ENCODE measurements at regions not wholly inside any gene's neighbourhood (a gene's known extent, or its start where the extent isn't known, plus 50 kb on each side); places are given as distances from the start of the nearest gene placed in this dataset.

GRCh38 chrX:14359727-14360126, 169.6 kb upstream of the GLRA2 start:
- no peak for DNase-seq (ENCODE audit: low read depth)
- no peak overlapping the region for H3K4me3 ChIP-seq (ENCODE audit: low read depth, low read length)
- TF ChIP-seq POLR2A (IDR thresholded peaks at IDR 0.05; ENCODE audit: extremely low read depth, insufficient read length) (no peak), MAX (IDR thresholded peaks at IDR 0.05; ENCODE audit: low read depth, low read length) (no peak), CTCF (IDR thresholded peaks at IDR 0.05; ENCODE audit: low read depth, low read length) (no peak), MYC (IDR thresholded peaks at IDR 0.05; ENCODE audit: low read depth, low read length) (no peak)

- H3K4me3 ChIP-seq (ENCODE audit: low read depth, low read length), result no peak overlapping the region
- TF ChIP-seq MYC (IDR thresholded peaks at IDR 0.05; ENCODE audit: low read depth, low read length), result no peak
- TF ChIP-seq CTCF (IDR thresholded peaks at IDR 0.05; ENCODE audit: low read depth, low read length), result no peak
- TF ChIP-seq MAX (IDR thresholded peaks at IDR 0.05; ENCODE audit: low read depth, low read length), result no peak
- TF ChIP-seq POLR2A (IDR thresholded peaks at IDR 0.05; ENCODE audit: extremely low read depth, insufficient read length), result no peak
- no peak for DNase-seq (ENCODE audit: low read depth)
Observed at GRCh38 chrX:14359316-14359715, 170.0 kb upstream of the GLRA2 start.

GRCh38 chrX:14357314-14357713, 172.0 kb upstream of the GLRA2 start:
- no peak for DNase-seq (ENCODE audit: low read depth)
- no peak overlapping the region for H3K4me3 ChIP-seq (ENCODE audit: low read depth, low read length)
- TF ChIP-seq MYC (IDR thresholded peaks at IDR 0.05; ENCODE audit: low read depth, low read length) (no peak), CTCF (IDR thresholded peaks at IDR 0.05; ENCODE audit: low read depth, low read length) (no peak), POLR2A (IDR thresholded peaks at IDR 0.05; ENCODE audit: extremely low read depth, insufficient read length) (no peak), MAX (IDR thresholded peaks at IDR 0.05; ENCODE audit: low read depth, low read length) (no peak)

- no peak overlapping the region for H3K4me3 ChIP-seq (ENCODE audit: low read depth, low read length)
- TF ChIP-seq MAX (IDR thresholded peaks at IDR 0.05; ENCODE audit: low read depth, low read length), result no peak
- TF ChIP-seq CTCF (IDR thresholded peaks at IDR 0.05; ENCODE audit: low read depth, low read length), result no peak
- no peak for TF ChIP-seq MYC (IDR thresholded peaks at IDR 0.05; ENCODE audit: low read depth, low read length)
- no peak for TF ChIP-seq POLR2A (IDR thresholded peaks at IDR 0.05; ENCODE audit: extremely low read depth, insufficient read length)
- no peak for DNase-seq (ENCODE audit: low read depth)
Observed at GRCh38 chrX:14356401-14356800, 172.9 kb upstream of the GLRA2 start.

GRCh38 chrX:14355556-14355955, 173.8 kb upstream of the GLRA2 start:
- no peak overlapping the region for H3K4me3 ChIP-seq (ENCODE audit: low read depth, low read length)
- DNase-seq (ENCODE audit: low read depth), result no peak
- no peak for TF ChIP-seq MYC (IDR thresholded peaks at IDR 0.05; ENCODE audit: low read depth, low read length)
- TF ChIP-seq POLR2A (IDR thresholded peaks at IDR 0.05; ENCODE audit: extremely low read depth, insufficient read length), result no peak
- no peak for TF ChIP-seq MAX (IDR thresholded peaks at IDR 0.05; ENCODE audit: low read depth, low read length)
- no peak for TF ChIP-seq CTCF (IDR thresholded peaks at IDR 0.05; ENCODE audit: low read depth, low read length)

- TF ChIP-seq CTCF (IDR thresholded peaks at IDR 0.05; ENCODE audit: low read depth, low read length), result no peak
- TF ChIP-seq MYC (IDR thresholded peaks at IDR 0.05; ENCODE audit: low read depth, low read length), result no peak
- no peak for TF ChIP-seq MAX (IDR thresholded peaks at IDR 0.05; ENCODE audit: low read depth, low read length)
- no peak for TF ChIP-seq POLR2A (IDR thresholded peaks at IDR 0.05; ENCODE audit: extremely low read depth, insufficient read length)
- H3K4me3 ChIP-seq (ENCODE audit: low read depth, low read length), result no peak overlapping the region
- no peak for DNase-seq (ENCODE audit: low read depth)
Observed at GRCh38 chrX:14354521-14354920, 174.8 kb upstream of the GLRA2 start.
